IPS-15b (cell line): ENCODE measurements at regions not wholly inside any gene's neighbourhood (a gene's known extent, or its start where the extent isn't known, plus 50 kb on each side); places are given as distances from the start of the nearest gene placed in this dataset.
"Not testable (repeated sequence)": the region's sequence is repeated elsewhere in the genome, so short reads cannot be mapped to it uniquely, and the experiment has no call there.

Experiments
- H3K27me3 ChIP-seq: one replicate; pipeline ENCODE4 v1.6.1; 2013; ENCODE audit warnings: low read length; ENCODE audit not compliant: control insufficient read depth, insufficient read depth
- H3K36me3 ChIP-seq: one replicate; pipeline ENCODE4 v1.6.1; 2013; ENCODE audit warnings: low read length; ENCODE audit not compliant: control insufficient read depth, insufficient read depth
- H3K4me1 ChIP-seq: one replicate; pipeline ENCODE4 v1.6.1; 2013; ENCODE audit warnings: mild to moderate bottlenecking, low read length; ENCODE audit not compliant: control insufficient read depth, insufficient read depth
- H3K4me3 ChIP-seq: one replicate; pipeline ENCODE4 v1.5.1; 2013; ENCODE audit warnings: low read depth, low read length
- H3K9ac ChIP-seq: one replicate; pipeline ENCODE4 v1.6.1; 2013; ENCODE audit warnings: low read depth, mild to moderate bottlenecking, low read length
- H3K9me3 ChIP-seq: one replicate; pipeline ENCODE4 v1.6.1; 2013; ENCODE audit warnings: mild to moderate bottlenecking, low read length; ENCODE audit not compliant: control insufficient read depth, insufficient read depth

DNA sequence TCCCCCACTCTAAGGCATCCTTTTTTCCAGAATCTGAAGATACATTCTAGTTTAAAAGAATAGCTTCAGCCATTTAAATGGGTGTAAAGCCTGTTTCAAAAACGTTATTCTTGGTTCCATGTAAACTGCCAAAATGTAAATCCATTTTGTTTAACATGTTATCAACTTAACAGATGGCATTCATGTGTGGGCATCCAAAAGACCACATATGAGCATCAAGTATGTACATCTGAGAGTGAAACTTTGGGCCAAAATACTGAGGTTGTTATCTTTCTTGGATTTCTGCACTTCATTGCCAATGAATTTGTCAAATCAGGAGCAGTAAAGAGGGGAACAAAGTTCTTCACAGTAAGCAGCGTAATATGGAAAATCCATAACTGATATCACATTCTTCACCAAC, 395.4 kb downstream of the ZNF804A start:
- Histone ChIP-seq H3K4me3 (no peak overlapping the region), H3K4me1 (no peaks in the 10 kb centered on the region), H3K36me3 (no peaks in the 10 kb centered on the region), H3K27me3 (no peaks in the 10 kb centered on the region), H3K9me3 (no peaks in the 10 kb centered on the region), H3K9ac (no peak overlapping the region)

- no peaks in the 10 kb centered on the region for H3K4me1 ChIP-seq
- H3K9ac ChIP-seq: no peak overlapping the region
- H3K4me3 ChIP-seq: no peak overlapping the region
- no peaks in the 10 kb centered on the region for H3K9me3 ChIP-seq
- H3K27me3 ChIP-seq: no peaks in the 10 kb centered on the region
- no peaks in the 10 kb centered on the region for H3K36me3 ChIP-seq
These were observed 408.2 kb downstream of the ZNF804A start for GRCh38 chr2:185006481-185006880.

GRCh38 chr2:185012643-185013042, 414.3 kb downstream of the ZNF804A start:
- H3K36me3 ChIP-seq: no peaks in the 10 kb centered on the region
- H3K27me3 ChIP-seq: no peaks in the 10 kb centered on the region
- H3K9ac ChIP-seq: no peak overlapping the region
- peaks cover 14% of the 10 kb centered on the region for H3K9me3 ChIP-seq
- no peak overlapping the region for H3K4me3 ChIP-seq
- no peaks in the 10 kb centered on the region for H3K4me1 ChIP-seq

DNA sequence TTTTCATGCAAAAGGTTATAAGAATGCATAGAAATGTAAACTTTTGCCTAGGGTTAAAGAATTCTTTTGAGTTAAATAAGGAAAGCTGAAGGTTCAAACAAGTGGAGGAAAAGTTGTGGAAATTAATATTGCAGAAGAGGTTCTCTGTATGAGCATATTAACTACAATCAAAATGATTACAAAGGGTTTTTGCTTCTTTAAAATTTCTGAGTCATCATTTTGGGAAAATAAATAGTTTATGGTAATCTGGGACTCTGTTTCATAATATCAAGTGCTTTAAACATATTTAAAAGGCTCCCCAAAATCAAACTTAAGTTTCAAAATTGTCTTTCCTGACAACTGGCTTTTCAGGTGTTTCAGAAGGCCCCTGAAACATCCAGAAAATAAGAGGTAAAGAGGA, 415.7 kb downstream of the ZNF804A start:
- no peaks in the 10 kb centered on the region for H3K36me3 ChIP-seq
- peaks cover 14% of the 10 kb centered on the region for H3K9me3 ChIP-seq
- no peak overlapping the region for H3K9ac ChIP-seq
- H3K4me3 ChIP-seq: no peak overlapping the region
- H3K27me3 ChIP-seq: no peaks in the 10 kb centered on the region
- H3K4me1 ChIP-seq: no peaks in the 10 kb centered on the region

GRCh38 chr2:185025891-185026290, 427.6 kb downstream of the ZNF804A start:
- not testable (repeated sequence) for H3K9ac ChIP-seq, H3K9me3 ChIP-seq, H3K4me3 ChIP-seq, H3K4me1 ChIP-seq, H3K36me3 ChIP-seq, H3K27me3 ChIP-seq

DNA sequence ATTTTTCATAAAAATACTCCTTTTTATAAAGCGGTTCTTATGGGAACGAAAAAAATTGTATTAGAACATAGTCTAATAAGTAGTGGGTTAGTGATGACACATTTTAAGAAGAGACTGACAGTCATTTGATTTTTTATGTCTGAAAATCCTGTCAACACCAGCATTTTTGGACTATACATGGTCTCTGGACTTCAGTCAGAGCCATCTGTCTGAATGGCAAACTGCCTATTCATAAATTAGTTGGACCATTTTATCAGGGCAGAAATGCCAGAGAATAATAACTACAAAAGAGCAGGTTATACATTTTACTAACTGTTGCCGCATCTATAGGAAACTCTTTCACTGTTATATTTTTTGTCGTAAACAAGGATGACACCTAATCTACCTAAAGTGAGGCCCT, 437.6 kb downstream of the ZNF804A start:
- no peaks in the 10 kb centered on the region for H3K36me3 ChIP-seq
- no peak overlapping the region for H3K9ac ChIP-seq
- no peaks in the 10 kb centered on the region for H3K9me3 ChIP-seq
- H3K4me1 ChIP-seq: no peaks in the 10 kb centered on the region
- H3K4me3 ChIP-seq: no peak overlapping the region
- H3K27me3 ChIP-seq: no peaks in the 10 kb centered on the region

DNA sequence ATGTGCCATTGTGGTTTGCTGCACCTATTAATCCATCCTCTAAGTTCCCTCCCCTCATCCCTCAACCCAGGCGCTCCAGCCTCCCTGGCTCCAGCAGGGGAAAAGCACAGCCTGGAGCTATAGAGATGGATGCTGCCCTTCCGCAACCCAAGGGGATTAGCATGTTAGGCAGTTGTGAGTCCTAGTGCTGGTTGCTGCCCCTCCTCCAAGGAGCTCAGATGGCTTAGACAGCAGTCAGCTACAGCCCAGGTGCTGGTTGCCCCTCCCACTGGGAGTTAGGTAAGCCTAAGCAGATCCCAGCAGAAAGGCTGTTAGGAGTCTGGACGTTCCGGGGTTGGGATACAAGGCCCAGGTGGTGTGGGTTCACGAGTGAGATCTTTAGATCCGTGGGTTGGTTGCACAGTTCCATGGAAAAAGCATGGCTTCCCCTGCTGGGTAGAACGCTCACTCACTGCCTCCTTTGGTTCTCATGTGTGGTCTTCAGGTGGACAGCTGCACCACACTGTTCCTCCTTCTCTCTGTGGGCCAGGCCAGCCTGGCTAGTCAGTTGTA, 446.1 kb downstream of the ZNF804A start:
- H3K4me3 ChIP-seq: no peak overlapping the region
- H3K27me3 ChIP-seq: no peaks in the 10 kb centered on the region
- H3K36me3 ChIP-seq: no peaks in the 10 kb centered on the region
- no peaks in the 10 kb centered on the region for H3K4me1 ChIP-seq
- H3K9me3 ChIP-seq: no peaks in the 10 kb centered on the region
- H3K9ac ChIP-seq: no peak overlapping the region

GRCh38 chr2:185050804-185051203, 452.5 kb downstream of the ZNF804A start:
- H3K4me3 ChIP-seq: no peak overlapping the region
- no peak overlapping the region for H3K9ac ChIP-seq
- no peaks in the 10 kb centered on the region for H3K4me1 ChIP-seq
- no peaks in the 10 kb centered on the region for H3K9me3 ChIP-seq
- no peaks in the 10 kb centered on the region for H3K36me3 ChIP-seq
- H3K27me3 ChIP-seq: no peaks in the 10 kb centered on the region

DNA sequence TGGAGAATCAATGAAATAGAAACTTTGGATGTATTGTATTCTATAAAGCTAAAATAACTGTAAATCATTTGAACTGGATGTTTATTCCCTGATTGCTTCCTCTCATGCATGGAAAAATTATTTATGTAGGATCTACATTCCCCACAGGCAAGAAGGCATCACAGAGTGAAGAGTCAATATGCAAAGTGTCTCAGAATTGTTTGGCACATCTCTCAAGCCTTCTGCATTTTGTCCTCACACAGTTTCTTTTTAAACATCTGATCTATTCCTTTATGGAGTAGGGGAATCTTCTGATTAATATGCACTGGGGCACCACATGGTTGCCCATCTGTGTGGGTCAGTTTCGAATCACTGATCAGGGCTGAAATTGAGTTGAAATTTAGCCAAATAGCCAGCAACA, 465.4 kb downstream of the ZNF804A start:
- no peaks in the 10 kb centered on the region for H3K4me1 ChIP-seq
- no peaks in the 10 kb centered on the region for H3K36me3 ChIP-seq
- H3K4me3 ChIP-seq: no peak overlapping the region
- H3K27me3 ChIP-seq: no peaks in the 10 kb centered on the region
- H3K9me3 ChIP-seq: no peaks in the 10 kb centered on the region
- H3K9ac ChIP-seq: no peak overlapping the region

DNA sequence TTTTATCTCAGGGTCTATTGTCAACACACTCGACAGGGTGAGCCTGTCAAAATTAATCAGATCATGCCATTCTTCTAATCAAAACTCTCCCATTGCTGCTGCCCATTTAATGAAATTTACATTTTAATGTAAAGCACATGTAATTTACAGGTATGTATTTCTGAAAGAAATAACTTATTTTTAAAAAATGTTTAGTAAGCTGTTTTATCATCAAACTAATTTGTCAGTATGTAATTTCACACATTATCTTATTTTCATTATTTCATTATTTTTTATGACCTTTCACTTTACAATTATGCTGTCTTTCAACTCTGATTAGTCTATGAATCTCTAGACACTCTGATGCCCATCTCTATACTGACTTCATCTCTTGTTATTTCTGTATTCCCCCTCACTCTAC, 467.8 kb downstream of the ZNF804A start:
- Histone ChIP-seq H3K4me1 (no peaks in the 10 kb centered on the region), H3K27me3 (no peaks in the 10 kb centered on the region), H3K9me3 (no peaks in the 10 kb centered on the region), H3K4me3 (no peak overlapping the region), H3K36me3 (no peaks in the 10 kb centered on the region), H3K9ac (no peak overlapping the region)

DNA sequence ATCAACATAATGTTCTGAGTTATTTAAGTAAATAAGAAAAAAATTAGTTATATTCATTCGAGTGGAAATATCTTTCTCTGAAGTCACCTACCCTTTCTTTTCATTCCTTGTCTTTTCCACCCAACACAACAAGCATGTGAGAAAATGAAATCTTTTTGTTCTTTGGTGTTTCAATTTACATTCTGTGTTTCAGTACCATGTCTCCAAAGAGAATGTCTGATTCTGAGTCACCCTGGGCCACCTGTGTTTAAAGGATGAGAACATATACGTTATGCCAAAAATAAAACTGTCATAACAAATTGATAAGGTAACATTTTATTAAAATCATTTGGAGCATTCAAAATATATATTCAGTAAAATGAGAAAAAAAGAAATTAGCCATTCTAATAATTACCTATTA, 470.8 kb downstream of the ZNF804A start:
- Histone ChIP-seq H3K4me3 (no peak overlapping the region), H3K9ac (no peak overlapping the region), H3K4me1 (no peaks in the 10 kb centered on the region), H3K36me3 (no peaks in the 10 kb centered on the region), H3K27me3 (no peaks in the 10 kb centered on the region), H3K9me3 (no peaks in the 10 kb centered on the region)

DNA sequence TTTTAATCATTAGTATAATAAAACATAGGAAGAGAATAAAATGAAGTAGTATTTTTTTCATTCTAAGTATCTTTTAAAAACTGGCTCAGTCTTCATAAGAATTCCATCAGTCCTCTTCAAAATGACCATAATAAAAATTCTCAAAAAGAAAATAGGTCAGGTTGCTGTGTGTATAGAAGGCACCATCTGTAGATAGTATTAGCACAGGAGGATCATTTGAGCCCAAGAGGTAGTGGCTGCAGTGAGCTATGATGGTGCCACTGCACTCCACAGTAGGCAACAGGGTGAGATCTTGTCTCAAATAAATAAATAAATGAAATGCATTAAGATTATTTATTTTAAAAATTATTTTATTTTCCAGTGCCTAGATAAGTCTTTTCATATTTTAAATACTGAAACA, 475.8 kb downstream of the ZNF804A start:
- Histone ChIP-seq H3K9ac (no peak overlapping the region), H3K4me3 (no peak overlapping the region), H3K9me3 (no peaks in the 10 kb centered on the region), H3K27me3 (no peaks in the 10 kb centered on the region), H3K36me3 (no peaks in the 10 kb centered on the region), H3K4me1 (no peaks in the 10 kb centered on the region)

DNA sequence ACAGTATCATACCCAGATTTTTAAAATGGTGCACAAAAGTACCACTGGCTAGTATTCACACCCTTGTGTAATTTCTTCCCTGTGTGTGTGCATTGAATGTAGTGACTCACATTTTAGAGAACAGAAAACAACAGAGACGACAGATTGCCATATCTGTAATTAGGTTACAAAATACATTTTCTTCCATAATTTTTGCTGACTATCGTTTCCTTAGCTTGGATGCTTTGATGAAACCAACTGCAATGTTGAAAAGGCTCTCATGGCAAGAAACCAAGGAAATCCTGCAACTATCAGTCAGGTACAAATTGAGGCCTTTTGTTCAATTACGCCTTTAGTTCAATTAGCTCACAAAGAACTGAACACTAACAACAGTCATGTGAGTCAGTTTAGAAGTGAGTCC, 484.4 kb downstream of the ZNF804A start:
- no peaks in the 10 kb centered on the region for H3K27me3 ChIP-seq
- H3K36me3 ChIP-seq: no peaks in the 10 kb centered on the region
- no peak overlapping the region for H3K4me3 ChIP-seq
- no peaks in the 10 kb centered on the region for H3K9me3 ChIP-seq
- H3K4me1 ChIP-seq: no peaks in the 10 kb centered on the region
- no peak overlapping the region for H3K9ac ChIP-seq
